ENCODE measurements at regions not wholly inside any gene's neighbourhood (a gene's known extent, or its start where the extent isn't known, plus 50 kb on each side); places are given as distances from the start of the nearest gene placed in this dataset.
"Not testable (repeated sequence)": the region's sequence is repeated elsewhere in the genome, so short reads cannot be mapped to it uniquely, and the experiment has no call there.

DNA sequence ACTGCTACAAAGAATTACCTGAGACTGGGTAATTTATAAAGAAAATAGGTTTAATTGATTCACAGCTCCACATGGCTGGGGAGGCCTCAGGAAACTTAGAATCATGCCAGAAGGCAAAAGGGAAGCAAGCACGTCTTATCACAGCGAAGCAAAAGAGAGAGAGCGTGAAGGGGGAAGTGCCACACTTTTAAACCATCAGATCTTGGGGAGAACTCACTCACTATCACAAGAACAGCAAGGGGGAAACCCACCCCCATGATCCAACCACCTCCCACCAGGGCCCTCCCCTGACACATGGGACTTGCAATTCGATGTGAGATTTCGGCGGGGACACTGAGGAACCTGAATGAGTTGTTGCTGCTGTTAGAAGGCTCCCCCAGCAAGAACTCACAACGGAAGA is 220.2 kb upstream of the PIEZO2 start:
- Histone ChIP-seq H3K36me3 (no peaks in the 10 kb centered on the region), H3K4me3 (no peak overlapping the region), H3K9me3 (no peaks in the 10 kb centered on the region), H3K27ac (no peak overlapping the region), H3K4me1 (no peaks in the 10 kb centered on the region), H3K27me3 (no peaks in the 10 kb centered on the region)
- DNase-seq (no peak), ATAC-seq (no peak)
- WGBS (ENCODE audit: insufficient coverage, low coverage, low lambda C conversion rate, missing lambda C conversion rate): 39% methylated on average over 4 of the region's 7 CpGs
- TF ChIP-seq, protein P1, sequence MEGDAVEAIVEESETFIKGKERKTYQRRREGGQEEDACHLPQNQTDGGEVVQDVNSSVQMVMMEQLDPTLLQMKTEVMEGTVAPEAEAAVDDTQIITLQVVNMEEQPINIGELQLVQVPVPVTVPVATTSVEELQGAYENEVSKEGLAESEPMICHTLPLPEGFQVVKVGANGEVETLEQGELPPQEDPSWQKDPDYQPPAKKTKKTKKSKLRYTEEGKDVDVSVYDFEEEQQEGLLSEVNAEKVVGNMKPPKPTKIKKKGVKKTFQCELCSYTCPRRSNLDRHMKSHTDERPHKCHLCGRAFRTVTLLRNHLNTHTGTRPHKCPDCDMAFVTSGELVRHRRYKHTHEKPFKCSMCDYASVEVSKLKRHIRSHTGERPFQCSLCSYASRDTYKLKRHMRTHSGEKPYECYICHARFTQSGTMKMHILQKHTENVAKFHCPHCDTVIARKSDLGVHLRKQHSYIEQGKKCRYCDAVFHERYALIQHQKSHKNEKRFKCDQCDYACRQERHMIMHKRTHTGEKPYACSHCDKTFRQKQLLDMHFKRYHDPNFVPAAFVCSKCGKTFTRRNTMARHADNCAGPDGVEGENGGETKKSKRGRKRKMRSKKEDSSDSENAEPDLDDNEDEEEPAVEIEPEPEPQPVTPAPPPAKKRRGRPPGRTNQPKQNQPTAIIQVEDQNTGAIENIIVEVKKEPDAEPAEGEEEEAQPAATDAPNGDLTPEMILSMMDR (IDR thresholded peaks at IDR 0.05): no peak
- intact Hi-C loops (cut with DNase I): no loop called here

DNA sequence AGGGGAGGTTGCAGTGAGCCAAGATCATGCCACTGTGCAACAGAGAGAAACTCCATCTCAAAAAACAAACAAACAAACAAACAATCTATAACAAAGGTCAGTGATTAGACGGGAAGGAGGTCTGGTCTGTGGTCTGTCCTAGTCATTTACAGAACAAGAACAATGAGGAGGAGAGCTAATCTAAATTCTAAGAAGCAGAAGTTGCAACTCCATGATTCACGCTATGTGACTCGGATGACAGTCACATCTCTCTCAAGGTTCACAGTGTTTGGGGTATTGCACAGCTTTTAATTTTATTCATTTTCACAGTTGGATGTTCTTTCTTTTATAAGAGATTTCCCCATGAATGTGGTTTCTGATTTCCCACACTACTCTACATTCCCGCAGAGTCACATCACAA is 218.7 kb upstream of the PIEZO2 start:
- WGBS (ENCODE audit: insufficient coverage, low coverage, low lambda C conversion rate, missing lambda C conversion rate): 78% methylated on average over 4 of the region's 4 CpGs
- intact Hi-C loops (cut with DNase I): no loop called here
- no peak overlapping the region for H3K27ac ChIP-seq
- no peaks in the 10 kb centered on the region for H3K4me1 ChIP-seq
- H3K27me3 ChIP-seq: no peaks in the 10 kb centered on the region
- no peak for DNase-seq
- TF ChIP-seq, protein P1 (IDR thresholded peaks at IDR 0.05): no peak
- ATAC-seq: no peak
- H3K36me3 ChIP-seq: no peaks in the 10 kb centered on the region
- no peaks in the 10 kb centered on the region for H3K9me3 ChIP-seq
- H3K4me3 ChIP-seq: no peak overlapping the region

DNA sequence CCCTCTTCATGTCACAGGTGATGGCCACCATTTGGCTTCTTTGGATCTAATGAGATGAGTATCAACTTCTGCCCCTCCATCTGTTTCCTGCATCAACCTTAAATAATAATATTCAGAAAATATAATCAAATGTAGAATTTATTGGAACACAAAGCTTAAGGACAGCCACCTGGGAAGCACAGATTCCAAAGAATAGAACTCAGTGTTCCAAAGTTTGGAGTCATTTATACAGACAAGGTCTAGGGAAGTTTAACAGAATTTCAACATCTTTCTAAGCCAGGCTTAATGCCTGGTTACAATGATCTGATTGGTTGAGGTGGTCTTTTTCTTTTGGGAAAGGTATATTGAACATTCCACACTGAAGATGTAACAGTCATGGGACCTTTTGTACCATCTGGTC is 218.0 kb upstream of the PIEZO2 start:
- no peak overlapping the region for H3K27ac ChIP-seq
- DNase-seq (no peak), ATAC-seq (no peak)
- no peak overlapping the region for H3K4me3 ChIP-seq
- no peaks in the 10 kb centered on the region for H3K27me3 ChIP-seq
- H3K9me3 ChIP-seq: no peaks in the 10 kb centered on the region
- no peaks in the 10 kb centered on the region for H3K4me1 ChIP-seq
- intact Hi-C loops (cut with DNase I): no loop called here
- no peak for TF ChIP-seq POLR2A (IDR thresholded peaks at IDR 0.05)
- TF ChIP-seq, protein P1 (IDR thresholded peaks at IDR 0.05): no peak
- H3K36me3 ChIP-seq: no peaks in the 10 kb centered on the region

DNA sequence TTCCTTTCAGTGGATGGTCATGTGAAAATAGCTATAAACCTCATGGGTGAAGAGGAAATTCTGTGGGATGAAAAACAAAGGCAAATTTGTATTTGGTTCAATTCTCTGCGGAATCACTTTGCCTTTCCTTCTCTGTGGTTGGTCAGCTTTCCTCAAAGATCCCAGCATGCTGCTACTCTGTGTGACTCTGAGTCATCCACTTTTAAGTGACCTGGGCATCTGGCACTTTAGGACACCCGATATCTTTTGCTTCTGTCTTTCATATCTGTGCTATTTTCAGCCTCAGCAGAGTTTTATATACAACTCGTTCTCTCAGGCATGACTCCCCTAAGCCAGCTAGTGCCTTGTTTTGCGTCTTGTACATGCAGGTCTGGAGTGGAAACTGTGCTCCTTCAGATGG is 217.0 kb upstream of the PIEZO2 start:
- no peak for DNase-seq
- intact Hi-C loops (cut with DNase I): no loop called here
- ATAC-seq: no peak
- TF ChIP-seq POLR2A (IDR thresholded peaks at IDR 0.05): no peak
- TF ChIP-seq, protein P1 (IDR thresholded peaks at IDR 0.05): no peak
- WGBS (ENCODE audit: insufficient coverage, low coverage, low lambda C conversion rate, missing lambda C conversion rate): 64% methylated on average over 4 of the region's 4 CpGs
- no peak overlapping the region for H3K4me3 ChIP-seq
- no peak overlapping the region for H3K27ac ChIP-seq
- H3K36me3 ChIP-seq: no peaks in the 10 kb centered on the region
- no peaks in the 10 kb centered on the region for H3K9me3 ChIP-seq
- H3K27me3 ChIP-seq: no peaks in the 10 kb centered on the region
- H3K4me1 ChIP-seq: no peaks in the 10 kb centered on the region

DNA sequence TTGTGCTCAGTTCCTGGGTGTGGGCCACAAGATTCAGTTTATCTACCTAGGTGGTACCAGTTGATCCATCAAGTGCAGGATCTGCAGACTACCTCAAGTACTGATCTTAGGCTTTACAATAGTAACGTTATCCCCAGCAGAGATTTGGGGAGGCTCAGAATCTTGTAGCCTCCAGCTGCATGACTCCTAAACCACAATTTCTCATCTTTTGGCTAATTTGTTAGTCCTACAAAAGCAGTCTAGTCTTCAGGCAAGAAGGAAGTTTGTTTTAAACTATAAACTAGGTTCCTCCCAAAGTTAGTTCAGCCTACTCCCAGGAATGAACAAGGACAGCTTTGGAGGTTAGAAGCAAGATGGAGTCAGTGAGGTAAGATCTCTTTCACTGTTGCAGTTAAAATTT is 213.5 kb upstream of the PIEZO2 start:
- Histone ChIP-seq H3K36me3 (no peaks in the 10 kb centered on the region), H3K27me3 (no peaks in the 10 kb centered on the region), H3K4me1 (no peaks in the 10 kb centered on the region), H3K9me3 (no peaks in the 10 kb centered on the region), H3K4me3 (no peak overlapping the region), H3K27ac (no peak overlapping the region)
- no peak for DNase-seq
- intact Hi-C loops (cut with DNase I): no loop called here
- ATAC-seq: no peak
- no peak for TF ChIP-seq POLR2A (IDR thresholded peaks at IDR 0.05)
- TF ChIP-seq, protein P1 (IDR thresholded peaks at IDR 0.05): no peak
- WGBS (ENCODE audit: insufficient coverage, low coverage, low lambda C conversion rate, missing lambda C conversion rate): no CpG with 5 or more reads among the region's 1 CpG

DNA sequence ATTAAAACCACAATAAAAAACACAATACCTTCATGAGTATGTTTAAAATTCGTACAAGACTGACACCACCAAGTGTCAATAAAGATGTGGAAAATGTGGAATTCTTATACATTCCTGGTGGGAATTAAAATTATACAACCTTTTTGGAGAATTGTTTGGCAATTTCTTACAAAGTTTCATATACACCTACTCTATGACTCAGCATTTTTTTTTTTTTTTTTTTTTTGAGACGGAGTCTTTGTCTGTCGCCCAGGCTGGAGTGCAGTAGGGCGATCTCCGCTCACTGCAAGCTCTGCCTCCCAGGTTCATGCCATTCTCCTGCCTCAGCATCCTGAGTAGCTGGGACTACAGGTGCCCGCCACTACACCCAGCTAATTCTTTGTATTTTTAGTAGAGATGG is 212.5 kb upstream of the PIEZO2 start:
- intact Hi-C loops (cut with DNase I); ATAC-seq; DNase-seq; H3K9me3 ChIP-seq; H3K36me3 ChIP-seq; H3K27me3 ChIP-seq; H3K27ac ChIP-seq; H3K4me3 ChIP-seq; H3K4me1 ChIP-seq: not testable (repeated sequence)
- whole genome bisulfite sequencing (ENCODE audit: insufficient coverage, low coverage, low lambda C conversion rate, missing lambda C conversion rate): 90% methylated on average over 5 of the region's 6 CpGs

All from right lobe of liver (tissue), 6 donors.